GM12891 (cell line): ENCODE measurements at regions not wholly inside any gene's neighbourhood (a gene's known extent, or its start where the extent isn't known, plus 50 kb on each side); places are given as distances from the start of the nearest gene placed in this dataset.

Source experiments
- POLR2A ChIP-seq: IDR thresholded peaks from 2 replicates; pipeline ENCODE4 v1.6.1; 2011; ENCODE audit warnings: low read depth, low read length, control low read depth
- POLR2AphosphoS5 ChIP-seq: IDR thresholded peaks from 2 replicates; pipeline ENCODE4 v1.6.1; 2011; ENCODE audit warnings: low read depth, low read length, control low read depth
- POU2F2 ChIP-seq: IDR thresholded peaks from 2 replicates; pipeline ENCODE4 v1.6.1; 2011; ENCODE audit warnings: low read depth, mild to moderate bottlenecking, control low read depth, low read length, moderate library complexity
- SPI1 ChIP-seq: IDR thresholded peaks from 2 replicates; pipeline ENCODE4 v1.6.1; 2011; ENCODE audit warnings: low read depth, low read length, control low read depth
- TAF1 ChIP-seq: IDR thresholded peaks from 2 replicates; pipeline ENCODE4 v1.6.1; 2011; ENCODE audit warnings: low read depth, low read length, control low read depth

- TF ChIP-seq POLR2A (no peak), POLR2AphosphoS5 (no peak), TAF1 (no peak), SPI1 (no peak), POU2F2 (no peak)
These were observed 125.2 kb upstream of the SPON1 start for GRCh38 chr11:13837286-13837685.
